22Rv1 (cell line): ENCODE measurements at regions not wholly inside any gene's neighbourhood (a gene's known extent, or its start where the extent isn't known, plus 50 kb on each side); places are given as distances from the start of the nearest gene placed in this dataset.

Experiments used
- ZFX ChIP-seq: fragments of 450-650 bp; IDR thresholded peaks from 2 replicates; pipeline ENCODE4 v1.6.1; 2017; ENCODE audit warnings: antibody characterized with exemption, borderline replicate concordance
- TF ChIP-seq, protein P1 (sequence below): fragments of 450-650 bp; IDR thresholded peaks from 2 replicates; pipeline ENCODE4 v1.5.1; 2017; ENCODE audit warnings: mild to moderate bottlenecking

- TF ChIP-seq, protein P1, sequence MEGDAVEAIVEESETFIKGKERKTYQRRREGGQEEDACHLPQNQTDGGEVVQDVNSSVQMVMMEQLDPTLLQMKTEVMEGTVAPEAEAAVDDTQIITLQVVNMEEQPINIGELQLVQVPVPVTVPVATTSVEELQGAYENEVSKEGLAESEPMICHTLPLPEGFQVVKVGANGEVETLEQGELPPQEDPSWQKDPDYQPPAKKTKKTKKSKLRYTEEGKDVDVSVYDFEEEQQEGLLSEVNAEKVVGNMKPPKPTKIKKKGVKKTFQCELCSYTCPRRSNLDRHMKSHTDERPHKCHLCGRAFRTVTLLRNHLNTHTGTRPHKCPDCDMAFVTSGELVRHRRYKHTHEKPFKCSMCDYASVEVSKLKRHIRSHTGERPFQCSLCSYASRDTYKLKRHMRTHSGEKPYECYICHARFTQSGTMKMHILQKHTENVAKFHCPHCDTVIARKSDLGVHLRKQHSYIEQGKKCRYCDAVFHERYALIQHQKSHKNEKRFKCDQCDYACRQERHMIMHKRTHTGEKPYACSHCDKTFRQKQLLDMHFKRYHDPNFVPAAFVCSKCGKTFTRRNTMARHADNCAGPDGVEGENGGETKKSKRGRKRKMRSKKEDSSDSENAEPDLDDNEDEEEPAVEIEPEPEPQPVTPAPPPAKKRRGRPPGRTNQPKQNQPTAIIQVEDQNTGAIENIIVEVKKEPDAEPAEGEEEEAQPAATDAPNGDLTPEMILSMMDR = no peak
- TF ChIP-seq ZFX = no peak
These were observed 52.1 kb upstream of the ECI2 start for GRCh38 chr6:4187480-4187879.
